ENCODE measurements at regions not wholly inside any gene's neighbourhood (a gene's known extent, or its start where the extent isn't known, plus 50 kb on each side); places are given as distances from the start of the nearest gene placed in this dataset.
"Not testable (repeated sequence)": the region's sequence is repeated elsewhere in the genome, so short reads cannot be mapped to it uniquely, and the experiment has no call there.

- BruUV-seq (replicated peaks); H3K27me3 Mint-ChIP-seq (ENCODE audit: insufficient read depth, unreplicated experiment); H3K9me3 Mint-ChIP-seq (ENCODE audit: unreplicated experiment); H3K9me3 ChIP-seq; H3K27me3 ChIP-seq (replicated peaks; ENCODE audit: control insufficient read depth, insufficient read depth, low read length); DNase-seq; H3K36me3 ChIP-seq (ENCODE audit: control insufficient read depth, insufficient read depth, low read length); H3K4me1 Mint-ChIP-seq (ENCODE audit: low read depth, unreplicated experiment); H3K27ac Mint-ChIP-seq (ENCODE audit: unreplicated experiment); H3K4me3 Mint-ChIP-seq (ENCODE audit: unreplicated experiment); H3K4me1 ChIP-seq; H3K36me3 Mint-ChIP-seq (ENCODE audit: insufficient read depth, unreplicated experiment); intact Hi-C loops (cut with micrococcal nuclease; ENCODE audit: unreplicated experiment); POLR2A ChIA-PET; CTCF ChIA-PET; H3K4me3 ChIP-seq (ENCODE audit: low read depth, low read length): not testable (repeated sequence)
Measured at GRCh38 chr16:16448423-16448822, 69.5 kb downstream of the NPIPA7 start.

DNA sequence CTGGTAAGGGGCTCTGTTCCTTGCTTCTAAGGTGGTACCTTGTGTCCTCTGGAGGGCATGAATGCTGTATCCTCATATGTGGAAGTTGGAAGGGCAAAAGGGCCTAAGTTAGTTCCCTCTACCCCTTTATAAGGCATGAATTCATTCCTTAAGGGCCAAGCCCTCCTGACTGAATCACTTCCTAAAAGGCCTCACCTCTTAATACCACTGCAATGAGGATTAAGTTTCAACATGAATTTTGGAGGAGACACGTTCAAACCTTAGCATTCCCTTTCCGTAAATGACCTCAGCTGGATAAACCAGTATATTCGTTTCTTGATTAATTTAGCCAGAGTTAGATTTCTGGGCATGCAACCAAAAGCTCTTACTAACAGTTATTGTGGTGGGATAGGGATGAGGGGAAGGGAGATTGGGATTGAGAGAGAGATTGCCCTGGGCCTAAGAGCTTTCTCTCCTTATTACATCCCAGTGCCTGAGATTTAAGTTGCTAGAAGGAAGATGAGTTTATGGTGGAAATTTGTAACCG, 70.8 kb downstream of the NPIPA7 start:
- H3K27me3 Mint-ChIP-seq (ENCODE audit: insufficient read depth, unreplicated experiment); intact Hi-C loops (cut with micrococcal nuclease; ENCODE audit: unreplicated experiment); H3K36me3 ChIP-seq (ENCODE audit: control insufficient read depth, insufficient read depth, low read length); H3K27ac Mint-ChIP-seq (ENCODE audit: unreplicated experiment); H3K4me3 Mint-ChIP-seq (ENCODE audit: unreplicated experiment); H3K4me1 ChIP-seq; H3K36me3 Mint-ChIP-seq (ENCODE audit: insufficient read depth, unreplicated experiment); H3K4me1 Mint-ChIP-seq (ENCODE audit: low read depth, unreplicated experiment); POLR2A ChIA-PET; H3K9me3 Mint-ChIP-seq (ENCODE audit: unreplicated experiment); H3K4me3 ChIP-seq (ENCODE audit: low read depth, low read length); BruUV-seq (replicated peaks); CTCF ChIA-PET; DNase-seq; H3K27me3 ChIP-seq (replicated peaks; ENCODE audit: control insufficient read depth, insufficient read depth, low read length); H3K9me3 ChIP-seq: not testable (repeated sequence)

DNA sequence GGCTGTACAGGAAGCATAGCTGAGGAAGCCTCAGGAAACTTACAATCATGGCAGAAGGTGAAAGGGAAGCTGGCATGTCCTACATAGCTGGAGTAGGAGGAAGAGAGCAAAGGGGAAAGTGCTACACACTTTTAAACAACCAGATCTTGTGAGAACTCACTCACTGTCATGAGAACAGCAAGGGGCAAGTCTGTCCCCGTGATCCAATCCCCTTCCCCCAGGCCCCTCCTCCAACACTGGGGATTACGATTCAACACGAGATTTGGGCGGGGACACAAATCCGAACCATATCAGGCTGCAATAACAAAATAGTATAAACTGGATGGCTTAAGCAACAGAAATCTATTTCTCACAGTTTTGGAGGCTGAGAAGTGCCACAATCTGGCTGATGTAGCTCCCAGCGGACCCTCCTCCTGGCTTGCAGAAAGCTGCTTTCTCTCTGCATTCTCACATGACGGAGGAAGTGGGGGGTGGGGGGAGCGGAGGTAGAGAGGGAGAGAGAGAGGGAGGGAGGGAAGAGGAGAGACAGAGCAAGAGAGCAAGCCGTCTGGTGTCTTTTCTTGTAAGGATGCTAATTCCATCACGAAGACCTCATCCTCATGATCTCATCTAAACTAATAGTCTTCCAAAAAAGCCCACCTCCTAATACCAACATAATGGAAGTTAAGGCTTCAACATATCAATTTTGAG, 72.9 kb downstream of the NPIPA7 start:
- H3K36me3 ChIP-seq (ENCODE audit: control insufficient read depth, insufficient read depth, low read length); H3K4me3 ChIP-seq (ENCODE audit: low read depth, low read length); DNase-seq; POLR2A ChIA-PET; H3K27me3 Mint-ChIP-seq (ENCODE audit: insufficient read depth, unreplicated experiment); H3K4me3 Mint-ChIP-seq (ENCODE audit: unreplicated experiment); CTCF ChIA-PET; H3K27ac Mint-ChIP-seq (ENCODE audit: unreplicated experiment); H3K27me3 ChIP-seq (replicated peaks; ENCODE audit: control insufficient read depth, insufficient read depth, low read length); intact Hi-C loops (cut with micrococcal nuclease; ENCODE audit: unreplicated experiment); H3K36me3 Mint-ChIP-seq (ENCODE audit: insufficient read depth, unreplicated experiment); H3K9me3 ChIP-seq; H3K4me1 Mint-ChIP-seq (ENCODE audit: low read depth, unreplicated experiment); BruUV-seq (replicated peaks); H3K4me1 ChIP-seq; H3K9me3 Mint-ChIP-seq (ENCODE audit: unreplicated experiment): not testable (repeated sequence)

DNA sequence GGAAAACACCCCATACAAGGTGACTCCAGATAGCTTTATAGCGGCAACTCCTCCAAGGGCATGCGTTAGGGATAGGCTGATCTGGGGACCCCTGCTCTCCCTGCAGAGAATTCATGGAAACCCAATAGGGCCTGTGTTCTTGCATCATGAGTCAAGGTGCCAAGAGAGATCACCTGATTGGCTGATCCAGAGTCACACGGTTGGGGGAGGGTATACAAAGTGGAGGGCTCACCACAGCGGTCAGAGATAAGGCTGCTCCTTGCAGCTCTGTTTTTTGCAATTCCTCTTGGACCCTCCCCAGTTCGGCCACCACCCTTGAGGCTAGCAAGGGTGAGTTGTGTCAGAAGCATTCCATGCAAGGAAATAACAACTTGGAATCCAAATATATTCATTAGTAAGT, 79.6 kb downstream of the NPIPA7 start:
- H3K27me3 ChIP-seq (replicated peaks; ENCODE audit: control insufficient read depth, insufficient read depth, low read length); H3K27me3 Mint-ChIP-seq (ENCODE audit: insufficient read depth, unreplicated experiment); H3K4me1 ChIP-seq; H3K36me3 Mint-ChIP-seq (ENCODE audit: insufficient read depth, unreplicated experiment); BruUV-seq (replicated peaks); intact Hi-C loops (cut with micrococcal nuclease; ENCODE audit: unreplicated experiment); H3K4me3 ChIP-seq (ENCODE audit: low read depth, low read length); CTCF ChIA-PET; H3K36me3 ChIP-seq (ENCODE audit: control insufficient read depth, insufficient read depth, low read length); H3K4me1 Mint-ChIP-seq (ENCODE audit: low read depth, unreplicated experiment); DNase-seq; H3K9me3 ChIP-seq; POLR2A ChIA-PET; H3K9me3 Mint-ChIP-seq (ENCODE audit: unreplicated experiment); H3K4me3 Mint-ChIP-seq (ENCODE audit: unreplicated experiment); H3K27ac Mint-ChIP-seq (ENCODE audit: unreplicated experiment): not testable (repeated sequence)

DNA sequence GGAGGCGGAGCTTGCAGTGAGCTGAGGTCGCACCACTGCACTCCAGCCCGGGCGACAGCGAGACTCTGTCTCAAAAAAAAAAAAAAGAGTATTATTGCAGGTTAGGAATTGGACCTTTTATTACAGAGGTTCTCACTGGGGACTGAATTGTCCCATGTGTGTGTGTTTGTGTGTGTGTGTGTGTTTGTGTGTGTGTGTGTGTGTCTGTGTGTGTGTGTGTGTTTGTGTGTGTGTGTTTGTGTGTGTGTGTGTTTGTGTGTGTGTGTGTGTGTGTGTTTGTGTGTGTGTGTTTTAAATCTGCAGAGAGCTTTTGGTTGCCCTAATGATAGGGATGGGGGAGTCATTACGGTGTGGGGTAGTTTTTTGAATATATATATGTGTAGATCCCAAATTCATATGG, 84.9 kb downstream of the NPIPA7 start:
- intact Hi-C loops (cut with micrococcal nuclease; ENCODE audit: unreplicated experiment); H3K27me3 ChIP-seq (replicated peaks; ENCODE audit: control insufficient read depth, insufficient read depth, low read length); BruUV-seq (replicated peaks); H3K4me1 ChIP-seq; H3K4me3 Mint-ChIP-seq (ENCODE audit: unreplicated experiment); H3K36me3 Mint-ChIP-seq (ENCODE audit: insufficient read depth, unreplicated experiment); H3K27me3 Mint-ChIP-seq (ENCODE audit: insufficient read depth, unreplicated experiment); H3K4me1 Mint-ChIP-seq (ENCODE audit: low read depth, unreplicated experiment); H3K9me3 Mint-ChIP-seq (ENCODE audit: unreplicated experiment); H3K27ac Mint-ChIP-seq (ENCODE audit: unreplicated experiment); H3K4me3 ChIP-seq (ENCODE audit: low read depth, low read length); H3K36me3 ChIP-seq (ENCODE audit: control insufficient read depth, insufficient read depth, low read length); DNase-seq; CTCF ChIA-PET; POLR2A ChIA-PET; H3K9me3 ChIP-seq: not testable (repeated sequence)

DNA sequence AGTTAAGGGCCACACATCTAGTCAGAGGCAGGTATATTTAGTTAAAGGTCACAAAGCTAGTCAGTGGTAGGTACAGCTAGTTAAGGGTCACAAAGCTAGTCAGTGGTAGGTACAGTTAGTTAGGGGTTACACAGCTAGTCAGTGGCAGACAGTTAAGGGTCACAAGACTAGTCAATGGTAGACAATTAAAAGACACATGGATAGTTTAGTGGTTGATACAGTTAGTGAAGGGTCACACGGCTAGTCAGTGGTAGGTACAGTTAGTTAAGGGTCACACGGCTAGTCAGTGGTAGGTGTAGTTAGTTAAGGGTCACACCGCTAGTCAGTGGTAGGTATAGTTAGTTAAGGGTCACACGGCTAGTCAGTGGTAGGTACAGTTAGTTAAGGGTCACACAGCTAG, 110.0 kb downstream of the NPIPA7 start:
- H3K9me3 ChIP-seq; intact Hi-C loops (cut with micrococcal nuclease; ENCODE audit: unreplicated experiment); CTCF ChIA-PET; H3K4me1 Mint-ChIP-seq (ENCODE audit: low read depth, unreplicated experiment); H3K4me3 ChIP-seq (ENCODE audit: low read depth, low read length); H3K4me3 Mint-ChIP-seq (ENCODE audit: unreplicated experiment); H3K36me3 ChIP-seq (ENCODE audit: control insufficient read depth, insufficient read depth, low read length); BruUV-seq (replicated peaks); POLR2A ChIA-PET; H3K27me3 ChIP-seq (replicated peaks; ENCODE audit: control insufficient read depth, insufficient read depth, low read length); DNase-seq; H3K36me3 Mint-ChIP-seq (ENCODE audit: insufficient read depth, unreplicated experiment); H3K9me3 Mint-ChIP-seq (ENCODE audit: unreplicated experiment); H3K4me1 ChIP-seq; H3K27me3 Mint-ChIP-seq (ENCODE audit: insufficient read depth, unreplicated experiment); H3K27ac Mint-ChIP-seq (ENCODE audit: unreplicated experiment): not testable (repeated sequence)

- H3K4me1 ChIP-seq; intact Hi-C loops (cut with micrococcal nuclease; ENCODE audit: unreplicated experiment); DNase-seq; H3K27me3 ChIP-seq (replicated peaks; ENCODE audit: control insufficient read depth, insufficient read depth, low read length); H3K9me3 ChIP-seq; H3K36me3 Mint-ChIP-seq (ENCODE audit: insufficient read depth, unreplicated experiment); H3K9me3 Mint-ChIP-seq (ENCODE audit: unreplicated experiment); H3K4me3 Mint-ChIP-seq (ENCODE audit: unreplicated experiment); H3K27me3 Mint-ChIP-seq (ENCODE audit: insufficient read depth, unreplicated experiment); CTCF ChIA-PET; BruUV-seq (replicated peaks); H3K4me1 Mint-ChIP-seq (ENCODE audit: low read depth, unreplicated experiment); POLR2A ChIA-PET; H3K36me3 ChIP-seq (ENCODE audit: control insufficient read depth, insufficient read depth, low read length); H3K27ac Mint-ChIP-seq (ENCODE audit: unreplicated experiment); H3K4me3 ChIP-seq (ENCODE audit: low read depth, low read length): not testable (repeated sequence)
Measured at GRCh38 chr16:16489466-16489865, 110.5 kb downstream of the NPIPA7 start.
